K562 (cell line): ENCODE measurements at regions not wholly inside any gene's neighbourhood (a gene's known extent, or its start where the extent isn't known, plus 50 kb on each side); places are given as distances from the start of the nearest gene placed in this dataset.

Experiments used
- ATAC-seq: fragments of 200-7000 bp; cut with Tn5 transposase; 3 replicates; pipeline ENCODE4 v1.9.1; 2020; ENCODE audit warnings: moderate library complexity
- BruUV-seq: library from RNA; stranded (reverse); fragments of 400-500 nt; replicated peaks from 2 replicates; lab custom pipeline; 2021; lab: Mats Ljungman, UMichigan
- CTCF ChIA-PET: fragments of 300-600 bp; formaldehyde crosslinking; extraction: SDS; loops from one replicate; lab custom pipeline; 2021; ENCODE audit warnings: low intra/inter-chr PET ratio; lab: Yijun Ruan, JAX
- POLR2A ChIA-PET: fragments of 300-600, 350-650 bp; sonication (Branson Sonifier 250); formaldehyde crosslinking; extraction: SDS; loops from one replicate; lab custom pipeline; 2021; ENCODE audit warnings: antibody characterized with exemption, inconsistent platforms; lab: Yijun Ruan, JAX
- DNase-seq, 4 experiments: peaks; one replicate each; pipeline versions ENCODE4 v3.0.0 to v3.0.0-alpha.2; 2011 to 2018; ENCODE audit warnings: low spot score in 3 of 4, mixed read lengths in 3 of 4; ENCODE audit errors: extremely low read depth in 1 of 4
- FAIRE-seq: peaks from 2 replicates; lab custom pipeline; 2011; peaks lifted over from hg19 to GRCh38; lab: Jason Lieb, UNC
- H2AFZ ChIP-seq: 2 replicates; pipeline ENCODE4 v1.6.0; 2011; ENCODE audit warnings: low read depth, low read length, control low read depth, inconsistent platforms
- H3K27ac ChIP-seq: fragments of 200-600 bp; 3 replicates; pipeline ENCODE4 v1.8.0; 2011; ENCODE audit warnings: low read depth, mild to moderate bottlenecking, control low read depth, inconsistent platforms, low read length, moderate library complexity, mixed read lengths; ENCODE audit errors: extremely low read depth
- H3K27me3 ChIP-seq, 2 experiments: fragments of 300-600 bp in 1 of 2; 2 replicates in 1 of 2; 3 replicates in 1 of 2; pipeline versions ENCODE4 v1.6.0 to v1.8.0; 2011; ENCODE audit warnings: inconsistent platforms in 2 of 2, low read length in 2 of 2, mild to moderate bottlenecking in 1 of 2, mixed read lengths in 1 of 2, moderate library complexity in 1 of 2; ENCODE audit not compliant: control insufficient read depth in 2 of 2, insufficient read depth in 2 of 2
- H3K36me3 ChIP-seq: fragments of 300-600 bp; 3 replicates; pipeline ENCODE4 v1.8.0; 2011; ENCODE audit warnings: mild to moderate bottlenecking, low read length, inconsistent platforms; ENCODE audit not compliant: control insufficient read depth, insufficient read depth
- H3K4me1 ChIP-seq, 2 experiments: fragments of 200-600 bp in 1 of 2; replicated peaks in 1 of 2; 2 replicates in 1 of 2; 3 replicates in 1 of 2; pipeline versions ENCODE4 v1.5.1 to v1.8.0; 2011; ENCODE audit warnings: inconsistent platforms in 2 of 2, low read length in 2 of 2, mild to moderate bottlenecking in 1 of 2, mixed read lengths in 1 of 2, moderate library complexity in 1 of 2; ENCODE audit not compliant: control insufficient read depth in 2 of 2, insufficient read depth in 2 of 2
- H3K4me2 ChIP-seq: 2 replicates; pipeline ENCODE4 v1.6.1; 2011; ENCODE audit warnings: low read length, control low read depth, inconsistent platforms, mixed read lengths; ENCODE audit not compliant: insufficient read depth
- H3K4me3 ChIP-seq: fragments of 200-600 bp; sonication (generic), shearing (Covaris generic); 2 replicates; pipeline ENCODE4 v1.5.1; 2016; ENCODE audit warnings: control low read depth, inconsistent platforms
- H3K79me2 ChIP-seq: fragments of 200-600 bp; 3 replicates; pipeline ENCODE4 v1.8.0; 2011; ENCODE audit warnings: low read length, inconsistent platforms; ENCODE audit not compliant: control insufficient read depth, insufficient read depth
- H3K9ac ChIP-seq, 2 experiments: 2 replicates each; pipeline versions ENCODE4 v1.6.0 to v1.6.1; 2011; ENCODE audit warnings: low read depth in 2 of 2, low read length in 2 of 2, control low read depth in 1 of 2, inconsistent platforms in 1 of 2, mild to moderate bottlenecking in 1 of 2, mixed read lengths in 1 of 2; ENCODE audit not compliant: insufficient read depth in 1 of 2
- H3K9me1 ChIP-seq: one replicate; pipeline ENCODE4 v1.6.0; 2011; ENCODE audit warnings: inconsistent platforms, mild to moderate bottlenecking, low read length, moderate library complexity; ENCODE audit not compliant: control insufficient read depth, insufficient read depth
- H3K9me3 ChIP-seq: replicated peaks from 2 replicates; pipeline ENCODE4 v1.5.1; 2011; ENCODE audit warnings: low read depth, low read length, inconsistent platforms; ENCODE audit not compliant: control insufficient read depth, insufficient read depth
- H4K20me1 ChIP-seq: replicated peaks from 2 replicates; pipeline ENCODE4 v1.6.1; 2011; ENCODE audit warnings: low read length, inconsistent platforms, mixed read lengths; ENCODE audit not compliant: control insufficient read depth, insufficient read depth
- EGR1 ChIP-seq: fragments of 450-650 bp; conservative IDR thresholded peaks from 2 replicates; pipeline ENCODE4 v1.6.1; 2017; ENCODE audit warnings: mild to moderate bottlenecking
- MXI1 ChIP-seq: IDR thresholded peaks from 2 replicates; pipeline ENCODE4 v1.6.1; 2011; ENCODE audit warnings: low read depth, mild to moderate bottlenecking, improper control_type of control experiment, low read length
- NELFE ChIP-seq: IDR thresholded peaks from 2 replicates; pipeline ENCODE4 v1.6.1; 2011; ENCODE audit warnings: mild to moderate bottlenecking; ENCODE audit not compliant: insufficient read depth, insufficient read length
- SUPT5H ChIP-seq: fragments of 450-650 bp; IDR thresholded peaks from 2 replicates; pipeline ENCODE4 v1.6.1; 2016
- TAF9B ChIP-seq: fragments of 450-650 bp; IDR thresholded peaks from 2 replicates; pipeline ENCODE4 v1.6.1; 2018; ENCODE audit warnings: mild to moderate bottlenecking; ENCODE audit not compliant: partially characterized antibody
- TARDBP ChIP-seq: fragments of 450-650 bp; IDR thresholded peaks from 2 replicates; pipeline ENCODE4 v1.6.1; 2016
- TRIM28 ChIP-seq: fragments of 450-650 bp; IDR thresholded peaks from 2 replicates; pipeline ENCODE4 v1.6.1; 2017
- ZFP30 ChIP-seq: fragments of 250-450 bp; sonication (Bioruptor Pico); IDR thresholded peaks from 2 replicates; pipeline ENCODE4 v1.8.0; 2022; ENCODE audit warnings: moderate library complexity, mild to moderate bottlenecking, inconsistent platforms, borderline replicate concordance
- ZNF561 ChIP-seq: fragments of 450-650 bp; formaldehyde crosslinking; conservative IDR thresholded peaks from 2 replicates; pipeline ENCODE4 v1.4.0; 2020; ENCODE audit warnings: mild to moderate bottlenecking, moderate library complexity
- ZNF75A ChIP-seq: fragments of 450-650 bp; formaldehyde crosslinking; IDR thresholded peaks from 2 replicates; pipeline ENCODE4 v1.4.0; 2020; ENCODE audit warnings: mild to moderate bottlenecking
- WGBS: fragments of 100-300 bp; shearing (Covaris generic); methylation state at CpG from one replicate; pipeline ENCODE4 v1.1.6; 2016; ENCODE audit warnings: low coverage, mixed read lengths; ENCODE audit not compliant: insufficient coverage; ENCODE audit errors: missing lambda C conversion rate; 5-methylcytosine and 5-hydroxymethylcytosine counted together
- in situ Hi-C: fragments of 300-500 bp; cut with MboI; formaldehyde crosslinking; loops from 4 replicates; pipeline ENCODE4 v1.15.0; 2018; ENCODE audit warnings: inconsistent platforms, mixed read lengths
- intact Hi-C: fragments of 100-400 bp; cut with micrococcal nuclease; formaldehyde crosslinking; loops from 2 replicates; pipeline ENCODE4 v1.14.2; 2022
- TF ChIP-seq, protein P1 (sequence below): fragments of 250-450 bp; sonication (Bioruptor Pico); IDR thresholded peaks from 2 replicates; pipeline ENCODE4 v1.5.0; 2021
- TF ChIP-seq, protein P2 (sequence below): fragments of 450-650 bp; IDR thresholded peaks from 2 replicates; pipeline ENCODE4 v1.6.1; 2017; ENCODE audit warnings: antibody characterized with exemption
- TF ChIP-seq, protein P3 (sequence below): fragments of 250-450 bp; sonication (Bioruptor Pico); IDR thresholded peaks from 2 replicates; pipeline ENCODE4 v1.4.0; 2020; ENCODE audit warnings: mild to moderate bottlenecking
- TF ChIP-seq, protein P4 (sequence below): sonication (generic); formaldehyde crosslinking; IDR thresholded peaks from 2 replicates; pipeline ENCODE4 v1.8.1; 2023; ENCODE audit warnings: mild to moderate bottlenecking, missing genetic modification reagents
- TF ChIP-seq, protein P5 (sequence below): fragments of 250-450 bp; sonication (Bioruptor Pico); IDR thresholded peaks from 2 replicates; pipeline ENCODE4 v1.5.0; 2020; ENCODE audit warnings: mild to moderate bottlenecking, borderline replicate concordance

DNA sequence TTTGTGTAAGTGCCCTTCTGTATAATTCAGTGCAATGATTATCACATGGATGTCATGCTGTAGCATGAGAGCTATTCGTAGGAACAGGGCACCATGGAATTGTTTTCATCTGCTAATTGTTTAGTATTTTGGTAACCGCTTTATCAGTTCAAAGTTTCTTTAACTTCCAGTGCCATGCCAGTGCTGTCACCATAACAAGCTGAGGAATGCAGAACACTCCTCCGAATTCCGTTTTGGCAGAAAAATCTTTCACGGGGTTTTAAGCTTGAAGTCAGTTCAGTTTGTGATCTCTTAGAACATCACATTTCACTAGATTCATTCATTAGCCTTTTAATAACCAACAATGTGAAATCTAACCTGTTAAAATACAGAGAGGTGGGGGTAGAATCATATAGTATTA is 117.2 kb upstream of the SEMA3C start:
- Histone ChIP-seq H3K9ac (no peak overlapping the region), H2AFZ (no peak overlapping the region), H3K79me2 (no peaks in the 10 kb centered on the region), H3K27ac (no peak overlapping the region), H3K27me3 (no peaks in the 10 kb centered on the region), H4K20me1 (no peaks in the 10 kb centered on the region), H3K4me1 (no peaks in the 10 kb centered on the region), H3K9me3 (no peaks in the 10 kb centered on the region), H3K4me2 (no peak overlapping the region), H3K4me3 (no peak overlapping the region), H3K9me1 (no peaks in the 10 kb centered on the region), H3K36me3 (no peaks in the 10 kb centered on the region)
- no TSS peak for BruUV-seq
- DNase-seq = no peak
- intact Hi-C loops (no loop called here), in situ Hi-C loops (no loop called here)
- no peak for FAIRE-seq
- WGBS = 2% methylated on average over 5 of the region's 5 CpGs
- no peak for ATAC-seq
- ChIA-PET CTCF (no interaction called here), POLR2A (interaction anchor here (0.6 kb wide), 1 partner anchor 23 kb away, joined by 3 read pairs; no protein-coding TSS in a partner anchor)
- TF ChIP-seq ZFP30 (CRISPR knock-in tag) (no peak), MXI1 (no peak), TAF9B (no peak), ZNF561 (CRISPR knock-in tag) (no peak), NELFE (no peak), EGR1 (no peak), TRIM28 (no peak), SUPT5H (no peak), TARDBP (no peak), ZNF75A (CRISPR knock-in tag) (no peak)
- TF ChIP-seq, protein P1, sequence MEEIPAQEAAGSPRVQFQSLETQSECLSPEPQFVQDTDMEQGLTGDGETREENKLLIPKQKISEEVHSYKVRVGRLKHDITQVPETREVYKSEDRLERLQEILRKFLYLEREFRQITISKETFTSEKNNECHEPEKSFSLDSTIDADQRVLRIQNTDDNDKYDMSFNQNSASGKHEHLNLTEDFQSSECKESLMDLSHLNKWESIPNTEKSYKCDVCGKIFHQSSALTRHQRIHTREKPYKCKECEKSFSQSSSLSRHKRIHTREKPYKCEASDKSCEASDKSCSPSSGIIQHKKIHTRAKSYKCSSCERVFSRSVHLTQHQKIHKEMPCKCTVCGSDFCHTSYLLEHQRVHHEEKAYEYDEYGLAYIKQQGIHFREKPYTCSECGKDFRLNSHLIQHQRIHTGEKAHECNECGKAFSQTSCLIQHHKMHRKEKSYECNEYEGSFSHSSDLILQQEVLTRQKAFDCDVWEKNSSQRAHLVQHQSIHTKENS (CRISPR knock-in tag) = no peak
- TF ChIP-seq, protein P2, sequence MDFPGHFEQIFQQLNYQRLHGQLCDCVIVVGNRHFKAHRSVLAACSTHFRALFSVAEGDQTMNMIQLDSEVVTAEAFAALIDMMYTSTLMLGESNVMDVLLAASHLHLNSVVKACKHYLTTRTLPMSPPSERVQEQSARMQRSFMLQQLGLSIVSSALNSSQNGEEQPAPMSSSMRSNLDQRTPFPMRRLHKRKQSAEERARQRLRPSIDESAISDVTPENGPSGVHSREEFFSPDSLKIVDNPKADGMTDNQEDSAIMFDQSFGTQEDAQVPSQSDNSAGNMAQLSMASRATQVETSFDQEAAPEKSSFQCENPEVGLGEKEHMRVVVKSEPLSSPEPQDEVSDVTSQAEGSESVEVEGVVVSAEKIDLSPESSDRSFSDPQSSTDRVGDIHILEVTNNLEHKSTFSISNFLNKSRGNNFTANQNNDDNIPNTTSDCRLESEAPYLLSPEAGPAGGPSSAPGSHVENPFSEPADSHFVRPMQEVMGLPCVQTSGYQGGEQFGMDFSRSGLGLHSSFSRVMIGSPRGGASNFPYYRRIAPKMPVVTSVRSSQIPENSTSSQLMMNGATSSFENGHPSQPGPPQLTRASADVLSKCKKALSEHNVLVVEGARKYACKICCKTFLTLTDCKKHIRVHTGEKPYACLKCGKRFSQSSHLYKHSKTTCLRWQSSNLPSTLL = no peak
- TF ChIP-seq, protein P3, sequence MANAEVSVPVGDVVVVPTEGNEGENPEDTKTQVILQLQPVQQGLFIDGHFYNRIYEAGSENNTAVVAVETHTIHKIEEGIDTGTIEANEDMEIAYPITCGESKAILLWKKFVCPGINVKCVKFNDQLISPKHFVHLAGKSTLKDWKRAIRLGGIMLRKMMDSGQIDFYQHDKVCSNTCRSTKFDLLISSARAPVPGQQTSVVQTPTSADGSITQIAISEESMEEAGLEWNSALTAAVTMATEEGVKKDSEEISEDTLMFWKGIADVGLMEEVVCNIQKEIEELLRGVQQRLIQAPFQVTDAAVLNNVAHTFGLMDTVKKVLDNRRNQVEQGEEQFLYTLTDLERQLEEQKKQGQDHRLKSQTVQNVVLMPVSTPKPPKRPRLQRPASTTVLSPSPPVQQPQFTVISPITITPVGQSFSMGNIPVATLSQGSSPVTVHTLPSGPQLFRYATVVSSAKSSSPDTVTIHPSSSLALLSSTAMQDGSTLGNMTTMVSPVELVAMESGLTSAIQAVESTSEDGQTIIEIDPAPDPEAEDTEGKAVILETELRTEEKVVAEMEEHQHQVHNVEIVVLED (CRISPR knock-in tag) = no peak
- TF ChIP-seq, protein P4, sequence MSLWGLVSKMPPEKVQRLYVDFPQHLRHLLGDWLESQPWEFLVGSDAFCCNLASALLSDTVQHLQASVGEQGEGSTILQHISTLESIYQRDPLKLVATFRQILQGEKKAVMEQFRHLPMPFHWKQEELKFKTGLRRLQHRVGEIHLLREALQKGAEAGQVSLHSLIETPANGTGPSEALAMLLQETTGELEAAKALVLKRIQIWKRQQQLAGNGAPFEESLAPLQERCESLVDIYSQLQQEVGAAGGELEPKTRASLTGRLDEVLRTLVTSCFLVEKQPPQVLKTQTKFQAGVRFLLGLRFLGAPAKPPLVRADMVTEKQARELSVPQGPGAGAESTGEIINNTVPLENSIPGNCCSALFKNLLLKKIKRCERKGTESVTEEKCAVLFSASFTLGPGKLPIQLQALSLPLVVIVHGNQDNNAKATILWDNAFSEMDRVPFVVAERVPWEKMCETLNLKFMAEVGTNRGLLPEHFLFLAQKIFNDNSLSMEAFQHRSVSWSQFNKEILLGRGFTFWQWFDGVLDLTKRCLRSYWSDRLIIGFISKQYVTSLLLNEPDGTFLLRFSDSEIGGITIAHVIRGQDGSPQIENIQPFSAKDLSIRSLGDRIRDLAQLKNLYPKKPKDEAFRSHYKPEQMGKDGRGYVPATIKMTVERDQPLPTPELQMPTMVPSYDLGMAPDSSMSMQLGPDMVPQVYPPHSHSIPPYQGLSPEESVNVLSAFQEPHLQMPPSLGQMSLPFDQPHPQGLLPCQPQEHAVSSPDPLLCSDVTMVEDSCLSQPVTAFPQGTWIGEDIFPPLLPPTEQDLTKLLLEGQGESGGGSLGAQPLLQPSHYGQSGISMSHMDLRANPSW = no peak
- TF ChIP-seq, protein P5, sequence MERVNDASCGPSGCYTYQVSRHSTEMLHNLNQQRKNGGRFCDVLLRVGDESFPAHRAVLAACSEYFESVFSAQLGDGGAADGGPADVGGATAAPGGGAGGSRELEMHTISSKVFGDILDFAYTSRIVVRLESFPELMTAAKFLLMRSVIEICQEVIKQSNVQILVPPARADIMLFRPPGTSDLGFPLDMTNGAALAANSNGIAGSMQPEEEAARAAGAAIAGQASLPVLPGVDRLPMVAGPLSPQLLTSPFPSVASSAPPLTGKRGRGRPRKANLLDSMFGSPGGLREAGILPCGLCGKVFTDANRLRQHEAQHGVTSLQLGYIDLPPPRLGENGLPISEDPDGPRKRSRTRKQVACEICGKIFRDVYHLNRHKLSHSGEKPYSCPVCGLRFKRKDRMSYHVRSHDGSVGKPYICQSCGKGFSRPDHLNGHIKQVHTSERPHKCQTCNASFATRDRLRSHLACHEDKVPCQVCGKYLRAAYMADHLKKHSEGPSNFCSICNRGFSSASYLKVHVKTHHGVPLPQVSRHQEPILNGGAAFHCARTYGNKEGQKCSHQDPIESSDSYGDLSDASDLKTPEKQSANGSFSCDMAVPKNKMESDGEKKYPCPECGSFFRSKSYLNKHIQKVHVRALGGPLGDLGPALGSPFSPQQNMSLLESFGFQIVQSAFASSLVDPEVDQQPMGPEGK (CRISPR knock-in tag) = no peak
